ENCODE measurements at regions not wholly inside any gene's neighbourhood (a gene's known extent, or its start where the extent isn't known, plus 50 kb on each side); places are given as distances from the start of the nearest gene placed in this dataset.

DNA sequence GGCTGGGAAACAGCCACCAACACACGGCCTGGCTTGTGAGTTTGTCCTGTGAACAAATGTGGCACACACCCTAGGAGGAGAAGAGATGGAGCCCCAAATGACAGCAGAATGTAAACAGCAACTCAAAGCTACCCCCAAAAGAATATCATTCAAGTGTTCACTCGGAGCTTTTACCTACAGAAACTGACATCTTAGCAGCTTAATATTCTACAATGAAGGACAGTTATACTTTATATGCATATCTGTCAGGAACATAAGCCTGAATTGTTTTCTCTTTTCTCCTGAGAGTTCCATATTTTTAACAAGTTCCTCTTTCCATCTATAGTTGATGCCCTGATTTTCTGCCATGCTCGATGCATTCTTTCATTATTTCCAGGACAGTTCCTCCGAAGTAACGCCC lies 566.0 kb upstream of the MAP3K7 start:
- WGBS, 2 donors, result 54 to 62% methylated on average over 5 of the region's 5 CpGs
- intact Hi-C loops (cut with DNase I), result no loop called here
- H3K36me3 ChIP-seq, result no peaks in the 10 kb centered on the region
- no peak overlapping the region for H3K27ac ChIP-seq
- H3K27me3 ChIP-seq, result no peaks in the 10 kb centered on the region
- H3K4me1 ChIP-seq, result no peaks in the 10 kb centered on the region
- ATAC-seq, result no peak
- TF ChIP-seq, protein P1, sequence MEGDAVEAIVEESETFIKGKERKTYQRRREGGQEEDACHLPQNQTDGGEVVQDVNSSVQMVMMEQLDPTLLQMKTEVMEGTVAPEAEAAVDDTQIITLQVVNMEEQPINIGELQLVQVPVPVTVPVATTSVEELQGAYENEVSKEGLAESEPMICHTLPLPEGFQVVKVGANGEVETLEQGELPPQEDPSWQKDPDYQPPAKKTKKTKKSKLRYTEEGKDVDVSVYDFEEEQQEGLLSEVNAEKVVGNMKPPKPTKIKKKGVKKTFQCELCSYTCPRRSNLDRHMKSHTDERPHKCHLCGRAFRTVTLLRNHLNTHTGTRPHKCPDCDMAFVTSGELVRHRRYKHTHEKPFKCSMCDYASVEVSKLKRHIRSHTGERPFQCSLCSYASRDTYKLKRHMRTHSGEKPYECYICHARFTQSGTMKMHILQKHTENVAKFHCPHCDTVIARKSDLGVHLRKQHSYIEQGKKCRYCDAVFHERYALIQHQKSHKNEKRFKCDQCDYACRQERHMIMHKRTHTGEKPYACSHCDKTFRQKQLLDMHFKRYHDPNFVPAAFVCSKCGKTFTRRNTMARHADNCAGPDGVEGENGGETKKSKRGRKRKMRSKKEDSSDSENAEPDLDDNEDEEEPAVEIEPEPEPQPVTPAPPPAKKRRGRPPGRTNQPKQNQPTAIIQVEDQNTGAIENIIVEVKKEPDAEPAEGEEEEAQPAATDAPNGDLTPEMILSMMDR (IDR thresholded peaks at IDR 0.05), result no peak
- no peak for DNase-seq
- FAIRE-seq, result no peak
- no peaks in the 10 kb centered on the region for H3K9me3 ChIP-seq
- no peak overlapping the region for H3K4me3 ChIP-seq

DNA sequence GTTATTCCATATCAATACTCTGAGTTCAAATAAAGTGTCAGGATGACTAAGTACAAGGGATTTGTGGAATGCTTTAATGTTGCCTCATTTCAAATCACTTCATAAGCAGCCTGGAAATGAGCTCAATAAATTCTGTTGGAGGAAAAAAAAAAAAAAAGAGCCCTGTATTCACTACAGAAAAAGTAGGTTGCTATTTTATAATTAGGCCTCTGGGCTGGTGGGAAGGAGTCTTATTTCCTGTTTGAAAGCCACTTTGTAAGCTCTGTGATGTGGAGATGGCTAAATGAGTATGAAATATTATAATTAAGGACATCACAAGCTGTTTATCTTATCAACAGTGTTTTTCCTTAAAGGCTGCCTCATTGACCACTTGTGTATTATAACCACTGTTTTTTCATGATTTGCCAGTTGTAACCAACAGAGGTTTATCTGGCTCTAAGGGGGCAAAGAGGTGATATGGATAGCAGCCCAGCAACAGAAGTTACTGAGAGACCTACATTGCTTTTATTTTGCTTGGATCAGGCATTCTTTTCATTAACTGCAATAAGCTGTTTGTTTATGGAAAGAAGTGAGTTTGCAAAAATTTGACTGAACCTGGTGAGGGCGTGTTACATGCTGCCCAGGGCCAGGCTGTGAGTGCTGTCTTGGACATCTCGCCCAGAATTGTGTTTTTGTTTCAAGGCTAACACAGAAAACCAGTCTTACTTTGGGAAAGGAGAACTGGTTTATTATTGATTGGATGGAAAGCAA lies 563.3 kb upstream of the MAP3K7 start:
- FAIRE-seq (no peak), DNase-seq (no peak), ATAC-seq (peak in 1 of 4 donors; percentile 12)
- no peak overlapping the region for H3K27ac ChIP-seq
- no peaks in the 10 kb centered on the region for H3K4me1 ChIP-seq
- no peaks in the 10 kb centered on the region for H3K27me3 ChIP-seq
- no peaks in the 10 kb centered on the region for H3K9me3 ChIP-seq
- WGBS, 2 donors, result 16 to 44% methylated on average over 2 of the region's 2 CpGs
- TF ChIP-seq, protein P1 (IDR thresholded peaks at IDR 0.05), result no peak
- H3K36me3 ChIP-seq, result no peaks in the 10 kb centered on the region
- intact Hi-C loops (cut with DNase I), result no loop called here
- no peak overlapping the region for H3K4me3 ChIP-seq

DNA sequence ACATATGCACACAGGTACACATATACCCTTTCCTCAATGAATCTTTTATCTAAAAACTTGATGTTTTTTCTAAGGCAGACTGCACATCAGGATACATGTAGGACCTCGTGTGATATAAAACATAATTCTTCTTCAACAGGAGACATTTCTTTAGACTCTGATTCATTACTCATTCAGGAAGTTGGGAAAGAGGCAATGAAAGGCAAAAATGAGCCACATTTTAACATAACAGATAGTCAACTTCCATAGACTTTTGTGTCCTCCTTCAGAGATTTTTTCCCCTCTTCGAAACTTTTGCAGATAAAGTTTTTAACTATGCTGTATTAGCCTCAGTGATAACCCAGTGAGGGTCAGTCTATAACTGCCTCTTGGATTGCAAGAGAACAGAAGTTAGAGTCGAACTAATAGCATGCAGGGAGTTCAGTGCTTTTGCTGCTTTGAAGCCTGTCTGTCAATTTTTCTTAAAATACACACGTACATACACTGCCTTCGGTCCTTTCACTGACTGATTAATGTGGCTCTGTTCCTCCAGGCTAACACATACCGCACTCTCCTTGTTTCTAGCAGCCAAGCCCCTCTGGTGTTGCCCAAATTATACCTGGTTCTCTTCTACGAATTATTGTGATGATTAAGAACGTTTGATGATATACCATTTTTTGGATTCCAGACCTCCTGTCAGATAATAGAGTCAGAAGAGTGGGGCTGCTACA lies 562.5 kb upstream of the MAP3K7 start:
- DNase-seq (no peak), ATAC-seq (no peak), FAIRE-seq (no peak)
- 22 to 24% methylated on average over 8 of the region's 8 CpGs for WGBS, 2 donors
- no peaks in the 10 kb centered on the region for H3K27me3 ChIP-seq
- TF ChIP-seq, protein P1 (IDR thresholded peaks at IDR 0.05), result no peak
- H3K36me3 ChIP-seq, result no peaks in the 10 kb centered on the region
- no peak overlapping the region for H3K4me3 ChIP-seq
- no peaks in the 10 kb centered on the region for H3K4me1 ChIP-seq
- intact Hi-C loops (cut with DNase I), result no loop called here
- no peaks in the 10 kb centered on the region for H3K9me3 ChIP-seq
- no peak overlapping the region for H3K27ac ChIP-seq

- Histone ChIP-seq H3K27me3 (no peaks in the 10 kb centered on the region), H3K4me3 (no peak overlapping the region), H3K4me1 (no peaks in the 10 kb centered on the region), H3K36me3 (no peaks in the 10 kb centered on the region), H3K27ac (no peak overlapping the region), H3K9me3 (no peaks in the 10 kb centered on the region)
- ATAC-seq (no peak), FAIRE-seq (no peak), DNase-seq (no peak)
- intact Hi-C loops (cut with DNase I), result no loop called here
- WGBS, 2 donors, result 44 to 60% methylated on average over 3 of the region's 3 CpGs
- TF ChIP-seq, protein P1 (IDR thresholded peaks at IDR 0.05), result no peak
Measured at GRCh38 chr6:91144126-91144525, 557.3 kb upstream of the MAP3K7 start.

DNA sequence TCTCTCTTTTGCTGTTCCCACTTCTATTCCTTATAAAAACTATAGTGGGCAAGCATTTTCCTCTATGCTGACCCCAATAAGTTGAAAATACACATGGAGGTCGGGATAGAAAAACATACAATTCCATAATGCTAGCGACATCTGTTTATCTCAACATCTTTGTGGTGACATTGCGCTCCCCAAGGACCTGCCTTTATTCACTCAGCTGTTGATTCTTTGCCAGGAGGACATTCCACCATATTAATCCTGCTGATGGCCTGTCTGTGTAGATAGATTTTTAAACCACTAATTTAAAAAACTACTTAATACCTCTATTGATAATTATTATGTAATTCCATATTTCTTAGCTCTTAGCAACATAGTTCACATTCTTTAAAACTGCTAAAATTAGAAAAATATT lies 555.3 kb upstream of the MAP3K7 start:
- Histone ChIP-seq H3K4me1 (no peaks in the 10 kb centered on the region), H3K4me3 (no peak overlapping the region), H3K27ac (no peak overlapping the region), H3K27me3 (no peaks in the 10 kb centered on the region), H3K9me3 (no peaks in the 10 kb centered on the region), H3K36me3 (no peaks in the 10 kb centered on the region)
- ATAC-seq, result no peak
- WGBS, 2 donors, result 71 to 73% methylated on average over 3 of the region's 3 CpGs
- TF ChIP-seq, protein P1 (IDR thresholded peaks at IDR 0.05), result no peak
- intact Hi-C loops (cut with DNase I), result no loop called here
- DNase-seq, result no peak
- FAIRE-seq, result no peak
